Inflammatory macrophage (primary cell): ENCODE measurements at regions not wholly inside any gene's neighbourhood (a gene's known extent, or its start where the extent isn't known, plus 50 kb on each side); places are given as distances from the start of the nearest gene placed in this dataset.

ENCODE experiments used
- DNase-seq, 2 donors: peaks; one replicate each; pipeline ENCODE4 v3.0.0-alpha.2; 2020 to 2022

- DNase-seq: no peak
Observed at GRCh38 chr1:201612645-201613044, 73.7 kb downstream of the NAV1 start.

GRCh38 chr1:201614262-201615015, 75.5 kb downstream of the NAV1 start:
- DNase-seq: no peak

GRCh38 chr1:201617157-201617556, 78.2 kb downstream of the NAV1 start:
- no peak for DNase-seq

- no peak for DNase-seq
Observed at GRCh38 chr1:201618389-201618788, 79.5 kb downstream of the NAV1 start.

GRCh38 chr1:201618905-201619304, 80.0 kb downstream of the NAV1 start:
- DNase-seq: no peak

DNA sequence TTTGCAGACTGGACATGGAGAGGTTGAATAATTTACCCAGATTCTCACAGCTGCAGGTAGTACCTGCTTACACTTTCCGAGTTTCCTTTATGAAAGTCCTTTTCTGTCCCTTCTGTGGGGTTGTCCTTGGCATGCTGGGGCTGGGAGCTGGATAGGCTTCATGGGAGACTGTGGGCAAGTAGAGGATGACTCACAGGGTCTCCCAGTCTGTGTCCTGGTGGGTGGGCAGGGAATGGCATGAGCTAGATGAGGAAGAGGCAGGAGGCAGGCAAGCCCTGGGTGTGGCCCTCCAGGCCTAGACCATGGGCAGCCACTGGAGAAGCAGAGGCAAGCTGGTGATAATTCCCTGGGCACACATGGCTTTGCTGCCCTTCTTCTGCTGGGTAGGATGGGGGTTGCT, 80.6 kb downstream of the NAV1 start:
- no peak for DNase-seq

GRCh38 chr1:201622353-201622752, 83.4 kb downstream of the NAV1 start:
- DNase-seq: no peak

DNA sequence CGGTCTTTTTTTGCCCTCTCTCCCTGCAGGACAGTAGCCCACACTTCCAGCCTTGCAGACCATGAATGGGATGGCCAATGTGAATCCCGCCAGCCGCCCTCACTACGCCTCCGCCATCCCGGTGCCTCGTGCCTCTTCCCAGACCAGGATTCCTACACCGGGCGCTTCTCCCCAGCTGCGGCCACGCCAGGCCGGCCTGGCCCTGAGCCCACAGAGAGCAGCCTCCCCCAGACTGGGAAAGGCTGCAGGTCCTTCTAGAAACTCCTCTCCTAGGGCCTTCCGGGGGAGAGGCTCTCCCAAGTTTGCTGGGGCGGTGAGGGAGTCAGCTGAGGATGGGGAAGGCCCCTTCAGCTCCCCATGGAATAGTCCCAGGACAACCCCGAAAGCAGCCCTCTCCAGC, 83.9 kb downstream of the NAV1 start:
- DNase-seq: no peak

DNA sequence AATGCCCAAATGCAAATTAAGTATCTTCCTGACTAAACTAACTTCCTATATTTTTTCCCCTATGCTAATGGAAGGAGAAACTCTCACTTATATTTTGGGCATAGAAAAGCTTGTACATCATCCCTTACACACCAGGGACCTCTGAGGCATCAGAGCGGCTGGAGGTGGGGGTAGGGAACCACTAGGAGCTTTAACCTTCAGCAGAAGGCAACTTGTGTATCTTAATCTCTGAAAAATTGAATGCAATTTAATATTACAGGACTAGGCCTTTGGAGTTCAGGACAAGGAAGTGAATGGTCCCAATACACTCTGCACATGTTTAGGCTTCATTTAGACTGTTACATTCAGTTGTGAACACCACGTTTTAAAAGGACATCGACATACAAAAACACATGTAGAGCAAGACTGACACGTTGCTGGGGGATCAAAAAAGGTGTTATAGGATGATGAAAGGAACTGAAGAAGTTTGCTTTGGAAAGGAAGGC, 85.9 kb downstream of the NAV1 start:
- no peak for DNase-seq

DNA sequence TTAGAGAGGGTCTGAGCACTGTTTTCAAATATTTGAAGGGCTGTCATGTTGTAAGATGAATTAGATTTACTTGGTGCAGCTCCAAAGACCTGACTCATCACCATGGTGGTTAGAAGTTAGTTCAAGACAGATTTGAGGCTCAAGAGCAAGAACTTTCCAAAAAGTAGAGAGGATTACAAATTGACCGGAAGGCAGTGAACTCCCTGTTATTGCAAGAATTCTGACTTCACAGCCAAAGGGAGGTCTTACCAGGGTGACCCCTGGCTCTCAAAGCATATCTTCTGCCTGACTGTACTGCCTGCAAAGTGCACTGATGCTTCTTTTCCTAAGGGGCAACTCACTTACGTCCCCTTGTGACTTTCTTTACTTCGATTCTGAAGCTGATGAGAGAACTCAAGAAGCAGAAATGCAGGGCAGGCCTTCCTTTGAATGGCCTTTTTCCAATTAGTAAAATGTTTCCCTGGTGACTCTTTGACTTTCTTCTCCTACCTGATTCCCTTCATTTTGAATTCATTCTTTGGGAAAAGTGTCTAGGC, 86.4 kb downstream of the NAV1 start:
- DNase-seq: no peak

DNA sequence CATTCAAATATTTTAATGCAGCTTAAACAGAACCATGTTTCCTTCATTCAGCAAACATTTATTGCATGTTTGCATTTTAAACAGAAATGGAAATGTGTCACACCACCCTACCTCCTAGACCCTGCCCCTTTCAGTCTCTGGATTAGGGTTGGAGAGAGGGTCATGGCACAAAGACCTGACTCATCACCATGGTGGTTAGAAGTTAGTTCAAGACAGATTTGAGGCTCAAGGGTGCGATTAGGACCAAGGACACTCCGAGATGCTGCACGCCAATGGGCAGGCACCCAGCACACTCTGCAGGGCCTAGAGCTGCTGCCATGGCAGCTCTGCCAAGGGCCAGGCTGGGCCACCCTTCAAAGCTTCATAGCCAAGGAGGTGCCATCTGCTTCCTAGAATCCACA, 86.9 kb downstream of the NAV1 start:
- DNase-seq: no peak

- DNase-seq: no peak
Observed at GRCh38 chr1:201626629-201627275, 87.8 kb downstream of the NAV1 start.

- no peak for DNase-seq
Observed at GRCh38 chr1:201628490-201628889, 89.6 kb downstream of the NAV1 start.

DNA sequence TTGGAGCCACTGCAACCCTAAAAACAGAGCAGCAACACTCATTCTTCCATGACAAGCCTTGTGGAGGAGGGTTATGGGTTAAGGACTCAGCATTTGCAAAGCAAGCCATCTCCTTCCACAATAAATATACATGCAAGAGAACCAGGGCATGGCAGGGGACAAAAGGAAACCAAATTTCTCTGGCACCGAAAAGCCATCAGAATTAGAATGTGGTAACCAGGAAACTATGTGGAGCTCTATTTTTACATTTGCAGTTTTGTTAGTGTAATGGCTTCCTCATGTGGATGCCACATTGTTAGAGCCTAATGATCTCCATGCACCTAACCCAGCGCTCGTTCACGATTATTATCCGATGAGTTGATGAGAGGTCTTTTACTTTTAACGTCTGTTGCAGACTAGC, 91.7 kb downstream of the NAV1 start:
- no peak for DNase-seq

DNA sequence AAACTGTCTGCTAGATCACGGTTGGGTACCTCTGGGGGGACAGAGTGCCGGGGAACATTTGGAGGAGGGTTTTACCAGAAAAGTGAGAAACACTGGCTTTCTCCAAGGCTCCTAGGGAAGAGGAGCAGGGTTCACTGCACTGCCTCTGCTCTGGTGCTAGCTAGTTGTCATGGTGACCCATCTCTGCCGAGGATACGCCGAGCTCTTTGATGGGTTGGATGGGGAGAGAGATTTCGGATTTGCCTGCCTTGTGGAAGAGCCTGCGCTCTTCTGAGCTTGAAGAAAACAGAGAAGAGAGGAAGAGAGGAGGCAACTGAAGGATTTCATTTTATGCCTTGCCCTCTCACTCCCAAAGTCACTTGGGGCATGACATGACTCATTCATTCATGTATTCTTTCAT, 92.1 kb downstream of the NAV1 start:
- no peak for DNase-seq

DNA sequence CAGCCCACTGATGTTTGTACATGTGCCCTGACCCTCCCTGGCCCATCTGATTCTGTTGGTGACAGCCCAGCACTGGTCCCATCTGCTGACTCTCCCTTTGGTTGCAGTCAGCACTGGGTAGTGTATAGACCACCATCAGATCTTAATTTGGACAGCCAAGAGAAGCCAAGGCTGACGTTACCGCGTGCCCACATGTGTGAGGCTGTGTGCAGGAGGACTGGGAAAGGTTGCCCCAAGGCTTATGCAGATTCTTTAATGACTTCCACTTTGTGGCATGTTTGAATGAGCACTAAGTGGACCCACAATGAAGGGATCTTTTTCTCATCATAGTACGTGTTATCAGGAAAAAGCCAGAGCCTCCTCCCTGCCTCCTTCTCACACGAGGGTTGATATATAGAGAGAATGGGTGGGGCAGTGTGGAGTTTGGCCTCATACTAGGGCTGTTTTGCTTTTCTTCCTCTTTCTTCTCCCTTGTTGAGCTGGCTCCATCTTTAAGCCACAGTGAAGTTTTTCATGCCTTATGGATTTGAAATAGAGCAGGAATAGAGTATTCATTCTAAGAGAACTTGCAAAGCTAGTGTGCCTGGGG, 93.5 kb downstream of the NAV1 start:
- no peak for DNase-seq

DNA sequence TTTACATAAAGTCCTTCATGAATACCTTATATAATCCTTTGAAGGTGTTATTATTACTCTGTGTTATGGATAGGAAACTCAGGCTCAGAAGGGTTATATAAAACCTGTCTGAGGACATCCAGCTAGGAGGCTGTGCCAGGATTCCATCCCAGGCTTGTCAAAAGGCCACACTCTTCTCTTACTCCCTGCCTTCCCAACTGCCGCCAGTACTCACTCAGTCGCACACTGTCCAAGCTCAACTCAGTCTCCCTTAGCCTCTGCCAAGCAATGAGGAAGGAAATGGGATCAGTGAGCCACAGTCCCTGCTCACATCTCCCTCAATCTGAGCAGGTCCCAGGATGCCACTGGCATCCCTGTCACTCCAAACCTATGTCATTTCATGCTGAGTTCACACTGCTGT, 94.4 kb downstream of the NAV1 start:
- no peak for DNase-seq

DNA sequence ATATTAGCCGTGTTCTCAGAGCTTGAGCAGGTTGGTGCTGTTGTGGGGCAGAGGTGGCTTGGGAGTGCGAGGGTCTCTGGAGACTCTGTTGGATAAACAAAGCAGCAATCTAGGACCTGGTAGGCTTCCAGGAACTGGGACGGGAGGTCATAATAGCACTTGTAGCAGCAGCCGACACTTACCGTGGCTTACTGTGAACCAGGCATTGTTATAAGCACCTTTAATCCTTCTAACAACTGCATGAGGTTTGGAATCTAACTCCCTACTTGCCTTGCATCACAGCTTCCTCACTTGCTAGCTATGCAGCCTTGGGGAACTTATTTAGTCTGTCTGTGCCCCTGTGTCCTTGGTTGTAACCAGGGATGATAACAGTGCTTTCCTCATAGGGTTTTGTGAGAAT, 94.9 kb downstream of the NAV1 start:
- no peak for DNase-seq

- DNase-seq: no peak
Observed at GRCh38 chr1:201634261-201634660, 95.3 kb downstream of the NAV1 start.

- no peak for DNase-seq
Observed at GRCh38 chr1:201636097-201636496, 97.2 kb downstream of the NAV1 start.

GRCh38 chr1:201636510-201636971, 97.6 kb downstream of the NAV1 start:
- no peak for DNase-seq

DNA sequence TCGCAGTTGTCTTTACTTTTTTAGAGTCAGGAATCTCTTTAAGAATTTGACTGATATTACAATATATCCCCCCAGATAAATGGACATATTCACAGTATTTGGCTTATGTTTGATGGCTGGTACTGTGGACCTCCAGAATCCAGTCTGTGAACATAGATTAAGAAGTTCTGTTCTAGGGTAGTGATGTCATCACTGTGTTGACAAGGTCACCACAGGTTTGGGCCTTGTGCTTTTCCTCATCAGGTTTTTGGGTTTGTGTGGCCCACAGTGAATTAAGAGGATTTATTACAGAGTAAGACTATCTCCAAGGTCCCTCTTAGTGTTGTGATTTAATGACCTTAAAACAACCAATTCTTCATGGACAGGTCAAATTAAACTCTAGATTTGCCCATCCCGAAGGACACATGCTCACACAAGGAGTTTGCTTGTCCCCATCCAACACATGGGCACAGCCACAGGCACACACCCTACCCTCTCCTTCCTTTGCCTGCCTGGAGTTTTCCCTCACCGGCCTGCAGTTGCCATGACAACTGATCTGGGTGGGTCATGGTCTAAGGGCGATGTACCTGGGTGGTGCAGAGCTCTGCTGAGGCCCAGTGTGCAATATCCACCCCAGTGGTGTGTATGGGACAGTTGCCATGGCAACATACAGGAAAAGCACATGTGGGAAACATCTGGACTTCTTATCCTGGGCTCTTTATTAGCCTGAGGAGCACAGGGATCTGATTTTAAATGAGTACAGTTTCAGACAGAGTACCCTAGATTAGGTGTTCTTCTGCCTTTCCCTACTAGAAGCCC, 98.6 kb downstream of the NAV1 start:
- DNase-seq: no peak

GRCh38 chr1:201639391-201639790, 100.5 kb downstream of the NAV1 start:
- DNase-seq: no peak
